ENCODE measurements at regions not wholly inside any gene's neighbourhood (a gene's known extent, or its start where the extent isn't known, plus 50 kb on each side); places are given as distances from the start of the nearest gene placed in this dataset.

DNA sequence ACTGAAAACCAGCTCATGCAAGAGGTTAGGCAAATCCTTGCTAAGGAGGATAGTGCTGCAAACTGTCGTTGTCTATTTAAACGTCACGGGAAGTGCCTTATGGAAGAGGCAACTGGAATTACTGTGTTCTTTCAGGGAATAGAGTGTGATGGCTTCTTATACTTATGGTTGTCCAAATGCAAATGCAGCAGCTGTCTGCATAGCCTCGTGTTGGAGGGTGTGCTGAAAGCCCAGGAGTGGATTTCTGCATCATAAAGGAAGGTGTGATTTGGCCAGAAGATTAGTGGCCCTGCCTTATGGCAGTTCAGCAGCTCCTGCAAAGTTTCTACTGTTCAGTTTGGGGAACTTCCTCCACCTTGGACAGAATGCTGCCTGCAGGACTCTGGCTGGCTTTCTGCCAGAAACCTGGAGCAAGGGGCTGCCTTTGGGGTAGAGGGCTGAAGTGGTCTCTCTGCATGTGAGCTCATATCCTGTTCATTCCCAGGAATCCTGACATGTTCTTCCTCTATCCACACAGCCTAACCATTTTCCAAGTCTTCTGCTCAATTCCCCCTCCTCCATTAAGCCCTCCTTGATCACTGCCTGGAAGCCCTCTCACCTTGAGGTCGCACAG, 321.2 kb upstream of the CXCR4 start:
- no peak for ATAC-seq (ENCODE audit: poor library complexity)
- Histone ChIP-seq H3K27me3 (ENCODE audit: control insufficient read depth in 1 of 2, insufficient read depth in 2 of 2, low read length in 2 of 2) (no peaks in the 10 kb centered on the region), H3K27ac (ENCODE audit: low read depth in 1 of 2, low read length in 2 of 2) (no peak overlapping the region), H3K9me3 (ENCODE audit: control insufficient read depth in 1 of 2, insufficient read depth in 1 of 2, low read length in 2 of 2) (no peaks in the 10 kb centered on the region), H3K4me3 (ENCODE audit: low read length) (no peak overlapping the region), H3K36me3 (ENCODE audit: insufficient read depth, low read length) (no peaks in the 10 kb centered on the region), H3K4me1 (ENCODE audit: insufficient read depth, low read length) (no peaks in the 10 kb centered on the region)
- TF ChIP-seq, protein P1, sequence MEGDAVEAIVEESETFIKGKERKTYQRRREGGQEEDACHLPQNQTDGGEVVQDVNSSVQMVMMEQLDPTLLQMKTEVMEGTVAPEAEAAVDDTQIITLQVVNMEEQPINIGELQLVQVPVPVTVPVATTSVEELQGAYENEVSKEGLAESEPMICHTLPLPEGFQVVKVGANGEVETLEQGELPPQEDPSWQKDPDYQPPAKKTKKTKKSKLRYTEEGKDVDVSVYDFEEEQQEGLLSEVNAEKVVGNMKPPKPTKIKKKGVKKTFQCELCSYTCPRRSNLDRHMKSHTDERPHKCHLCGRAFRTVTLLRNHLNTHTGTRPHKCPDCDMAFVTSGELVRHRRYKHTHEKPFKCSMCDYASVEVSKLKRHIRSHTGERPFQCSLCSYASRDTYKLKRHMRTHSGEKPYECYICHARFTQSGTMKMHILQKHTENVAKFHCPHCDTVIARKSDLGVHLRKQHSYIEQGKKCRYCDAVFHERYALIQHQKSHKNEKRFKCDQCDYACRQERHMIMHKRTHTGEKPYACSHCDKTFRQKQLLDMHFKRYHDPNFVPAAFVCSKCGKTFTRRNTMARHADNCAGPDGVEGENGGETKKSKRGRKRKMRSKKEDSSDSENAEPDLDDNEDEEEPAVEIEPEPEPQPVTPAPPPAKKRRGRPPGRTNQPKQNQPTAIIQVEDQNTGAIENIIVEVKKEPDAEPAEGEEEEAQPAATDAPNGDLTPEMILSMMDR (IDR thresholded peaks at IDR 0.05), result no peak
- H3K4me3 Mint-ChIP-seq, result no peak overlapping the region
- no peaks in the 10 kb centered on the region for H3K4me1 Mint-ChIP-seq (ENCODE audit: low read depth)
- intact Hi-C loops (cut with DNase I, micrococcal nuclease), result no loop called here
- H3K9me3 Mint-ChIP-seq, result no peaks in the 10 kb centered on the region
- peaks cover 15% of the 10 kb centered on the region for H3K27me3 Mint-ChIP-seq
- no peaks in the 10 kb centered on the region for H3K36me3 Mint-ChIP-seq (ENCODE audit: low read depth)
- no peak overlapping the region for H3K27ac Mint-ChIP-seq
- POLR2A ChIA-PET, result no interaction called here
- CTCF ChIA-PET, result no interaction called here
- no peak for DNase-seq

DNA sequence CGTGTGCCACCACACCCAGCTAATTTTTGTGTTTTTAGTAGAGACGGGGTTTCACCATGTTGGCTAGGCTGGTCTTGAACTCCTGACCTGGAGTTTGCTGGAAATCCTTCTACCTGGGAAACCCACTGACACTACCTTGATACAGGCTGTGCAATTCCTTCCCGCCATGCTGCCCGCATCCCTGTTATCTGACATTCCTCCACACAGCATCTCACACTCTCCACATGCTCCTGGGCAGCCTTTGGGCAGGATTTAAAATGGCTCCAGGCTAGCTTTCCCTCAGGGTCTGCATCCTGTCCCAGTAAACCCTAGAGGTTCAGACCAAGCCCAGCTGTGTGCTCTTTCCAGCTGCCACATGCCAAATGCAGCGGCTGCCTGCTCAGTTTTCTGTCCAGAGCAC, 319.5 kb upstream of the CXCR4 start:
- peaks cover 10% of the 10 kb centered on the region for H3K27me3 Mint-ChIP-seq
- no peaks in the 10 kb centered on the region for H3K36me3 Mint-ChIP-seq (ENCODE audit: low read depth)
- no peaks in the 10 kb centered on the region for H3K27me3 ChIP-seq (ENCODE audit: control insufficient read depth in 1 of 2, insufficient read depth in 2 of 2, low read length in 2 of 2)
- ATAC-seq (ENCODE audit: poor library complexity) (no peak), DNase-seq (no peak)
- CTCF ChIA-PET, result no interaction called here
- H3K27ac ChIP-seq (ENCODE audit: low read depth in 1 of 2, low read length in 2 of 2), result no peak overlapping the region
- no peak overlapping the region for H3K27ac Mint-ChIP-seq
- H3K4me1 ChIP-seq (ENCODE audit: insufficient read depth, low read length), result no peaks in the 10 kb centered on the region
- no peaks in the 10 kb centered on the region for H3K9me3 ChIP-seq (ENCODE audit: control insufficient read depth in 1 of 2, insufficient read depth in 1 of 2, low read length in 2 of 2)
- intact Hi-C loops (cut with DNase I, micrococcal nuclease), result no loop called here
- no peaks in the 10 kb centered on the region for H3K36me3 ChIP-seq (ENCODE audit: insufficient read depth, low read length)
- TF ChIP-seq, protein P1 (IDR thresholded peaks at IDR 0.05), result no peak
- H3K4me1 Mint-ChIP-seq (ENCODE audit: low read depth), result no peaks in the 10 kb centered on the region
- POLR2A ChIA-PET, result no interaction called here
- H3K9me3 Mint-ChIP-seq, result no peaks in the 10 kb centered on the region
- H3K4me3 Mint-ChIP-seq, result no peak overlapping the region
- H3K4me3 ChIP-seq (ENCODE audit: low read length), result no peak overlapping the region

- Histone ChIP-seq H3K27me3 (ENCODE audit: control insufficient read depth in 1 of 2, insufficient read depth in 2 of 2, low read length in 2 of 2) (no peaks in the 10 kb centered on the region), H3K9me3 (ENCODE audit: control insufficient read depth in 1 of 2, insufficient read depth in 1 of 2, low read length in 2 of 2) (no peaks in the 10 kb centered on the region), H3K27ac (ENCODE audit: low read depth in 1 of 2, low read length in 2 of 2) (no peak overlapping the region), H3K36me3 (ENCODE audit: insufficient read depth, low read length) (no peaks in the 10 kb centered on the region), H3K4me1 (ENCODE audit: insufficient read depth, low read length) (no peaks in the 10 kb centered on the region), H3K4me3 (ENCODE audit: low read length) (no peak overlapping the region)
- ChIA-PET CTCF (no interaction called here), POLR2A (no interaction called here)
- Mint-ChIP-seq H3K36me3 (ENCODE audit: low read depth) (no peaks in the 10 kb centered on the region), H3K27ac (no peak overlapping the region), H3K4me3 (no peak overlapping the region), H3K27me3 (peaks cover 7% of the 10 kb centered on the region), H3K9me3 (no peaks in the 10 kb centered on the region), H3K4me1 (ENCODE audit: low read depth) (no peaks in the 10 kb centered on the region)
- TF ChIP-seq, protein P1 (IDR thresholded peaks at IDR 0.05), result no peak
- intact Hi-C loops (cut with DNase I, micrococcal nuclease), result no loop called here
- ATAC-seq (ENCODE audit: poor library complexity) (no peak), DNase-seq (no peak)
These were observed 319.0 kb upstream of the CXCR4 start for GRCh38 chr2:136436936-136437335.
